ENCODE measurements at regions not wholly inside any gene's neighbourhood (a gene's known extent, or its start where the extent isn't known, plus 50 kb on each side); places are given as distances from the start of the nearest gene placed in this dataset.

DNA sequence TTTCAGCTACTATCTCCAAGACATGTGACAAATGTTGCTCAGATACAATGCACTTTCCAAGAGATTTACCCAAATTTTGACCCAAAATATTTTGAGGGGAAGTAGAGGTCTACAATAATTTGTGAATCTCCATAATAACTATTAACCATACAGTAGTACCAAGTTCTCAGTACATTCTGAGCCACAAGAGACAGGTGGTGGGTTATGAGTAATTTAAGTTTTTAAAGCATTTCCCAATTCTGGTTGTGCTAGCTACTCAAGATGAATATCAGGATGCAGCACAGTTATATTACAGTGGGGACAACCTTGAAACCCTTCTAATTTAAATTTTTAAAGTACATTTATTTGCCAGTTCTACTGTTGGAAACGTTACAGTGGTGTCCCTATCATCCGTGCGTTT is 92.2 kb upstream of the MITF start:
- TF ChIP-seq, protein P1, sequence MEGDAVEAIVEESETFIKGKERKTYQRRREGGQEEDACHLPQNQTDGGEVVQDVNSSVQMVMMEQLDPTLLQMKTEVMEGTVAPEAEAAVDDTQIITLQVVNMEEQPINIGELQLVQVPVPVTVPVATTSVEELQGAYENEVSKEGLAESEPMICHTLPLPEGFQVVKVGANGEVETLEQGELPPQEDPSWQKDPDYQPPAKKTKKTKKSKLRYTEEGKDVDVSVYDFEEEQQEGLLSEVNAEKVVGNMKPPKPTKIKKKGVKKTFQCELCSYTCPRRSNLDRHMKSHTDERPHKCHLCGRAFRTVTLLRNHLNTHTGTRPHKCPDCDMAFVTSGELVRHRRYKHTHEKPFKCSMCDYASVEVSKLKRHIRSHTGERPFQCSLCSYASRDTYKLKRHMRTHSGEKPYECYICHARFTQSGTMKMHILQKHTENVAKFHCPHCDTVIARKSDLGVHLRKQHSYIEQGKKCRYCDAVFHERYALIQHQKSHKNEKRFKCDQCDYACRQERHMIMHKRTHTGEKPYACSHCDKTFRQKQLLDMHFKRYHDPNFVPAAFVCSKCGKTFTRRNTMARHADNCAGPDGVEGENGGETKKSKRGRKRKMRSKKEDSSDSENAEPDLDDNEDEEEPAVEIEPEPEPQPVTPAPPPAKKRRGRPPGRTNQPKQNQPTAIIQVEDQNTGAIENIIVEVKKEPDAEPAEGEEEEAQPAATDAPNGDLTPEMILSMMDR (IDR thresholded peaks at IDR 0.05; ENCODE audit: extremely low read depth, low read depth, low read length) = no peak
- no peaks in the 10 kb centered on the region for H3K27me3 ChIP-seq (ENCODE audit: insufficient read depth, low read length)
- DNase-seq (ENCODE audit: insufficient read length, low spot score, missing footprints) = no peak

DNA sequence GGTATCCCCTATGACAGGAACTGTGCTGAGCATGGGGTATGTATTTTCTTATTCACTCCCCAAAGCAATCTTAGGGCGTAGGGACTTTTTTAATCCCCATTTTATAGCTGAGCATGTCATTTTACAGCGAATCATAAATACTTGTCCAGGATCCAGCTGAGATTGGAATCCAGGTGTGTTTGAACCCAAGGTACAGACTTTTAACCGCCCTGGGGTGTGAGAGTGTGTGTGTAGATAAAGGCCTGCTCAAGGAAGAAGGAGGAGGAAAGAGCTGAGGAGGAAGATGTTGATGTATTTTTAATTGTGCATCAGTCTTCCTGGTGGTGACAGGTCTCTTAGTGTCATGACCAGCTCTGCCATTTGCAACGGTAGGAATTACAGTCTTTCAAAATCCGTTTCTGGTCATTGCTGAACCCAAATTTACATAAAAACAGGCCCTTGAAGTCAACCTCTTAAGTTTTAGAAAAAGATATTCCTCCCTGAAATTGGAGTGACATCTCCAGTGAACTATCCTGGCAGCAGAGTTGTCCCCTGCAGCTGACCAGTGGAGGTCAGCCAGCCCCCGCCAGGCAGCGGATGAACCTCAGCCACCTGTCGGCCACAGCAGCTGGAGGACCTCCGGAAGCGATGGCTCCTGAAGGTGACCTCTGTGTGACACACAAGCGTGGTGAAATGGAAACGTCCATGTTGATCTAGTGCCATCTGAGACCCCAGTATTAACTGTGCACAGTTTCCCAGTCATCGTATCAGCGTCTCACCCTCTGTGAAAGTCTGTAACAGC is 92.8 kb upstream of the MITF start:
- no peaks in the 10 kb centered on the region for H4K20me1 ChIP-seq (ENCODE audit: insufficient read depth, low read length)
- TF ChIP-seq, protein P1 (IDR thresholded peaks at IDR 0.05; ENCODE audit: extremely low read depth, low read depth, low read length) = no peak
- no peak for DNase-seq (ENCODE audit: insufficient read length, low spot score, missing footprints)
- H3K27me3 ChIP-seq (ENCODE audit: insufficient read depth, low read length) = no peaks in the 10 kb centered on the region
- no peaks in the 10 kb centered on the region for H3K79me2 ChIP-seq (ENCODE audit: insufficient read depth, low read length)
- H3K4me2 ChIP-seq (ENCODE audit: insufficient read depth, low read length) = no peak overlapping the region
- peaks cover 5% of the 10 kb centered on the region for H3K4me1 ChIP-seq (ENCODE audit: insufficient read depth, low read length)
- H3K9me3 ChIP-seq (ENCODE audit: low read depth, low read length) = no peaks in the 10 kb centered on the region
- no peaks in the 10 kb centered on the region for H3K36me3 ChIP-seq (ENCODE audit: insufficient read depth, low read length)
- H2AFZ ChIP-seq (ENCODE audit: low read length) = no peak overlapping the region
- no peak overlapping the region for H3K27ac ChIP-seq (ENCODE audit: low read depth, low read length)
- no peak overlapping the region for H3K4me3 ChIP-seq (ENCODE audit: insufficient read depth, low read length)

More for the DNA sequence above, 92.2 kb upstream of the MITF start:
- Histone ChIP-seq H3K36me3 (ENCODE audit: insufficient read depth, low read length) (no peaks in the 10 kb centered on the region), H3K4me2 (ENCODE audit: insufficient read depth, low read length) (no peak overlapping the region), H3K9me3 (ENCODE audit: low read depth, low read length) (no peaks in the 10 kb centered on the region), H3K4me3 (ENCODE audit: insufficient read depth, low read length) (no peak overlapping the region), H3K4me1 (ENCODE audit: insufficient read depth, low read length) (peaks cover 5% of the 10 kb centered on the region), H3K27ac (ENCODE audit: low read depth, low read length) (no peak overlapping the region), H4K20me1 (ENCODE audit: insufficient read depth, low read length) (no peaks in the 10 kb centered on the region), H3K79me2 (ENCODE audit: insufficient read depth, low read length) (no peaks in the 10 kb centered on the region), H2AFZ (ENCODE audit: low read length) (no peak overlapping the region)

DNA sequence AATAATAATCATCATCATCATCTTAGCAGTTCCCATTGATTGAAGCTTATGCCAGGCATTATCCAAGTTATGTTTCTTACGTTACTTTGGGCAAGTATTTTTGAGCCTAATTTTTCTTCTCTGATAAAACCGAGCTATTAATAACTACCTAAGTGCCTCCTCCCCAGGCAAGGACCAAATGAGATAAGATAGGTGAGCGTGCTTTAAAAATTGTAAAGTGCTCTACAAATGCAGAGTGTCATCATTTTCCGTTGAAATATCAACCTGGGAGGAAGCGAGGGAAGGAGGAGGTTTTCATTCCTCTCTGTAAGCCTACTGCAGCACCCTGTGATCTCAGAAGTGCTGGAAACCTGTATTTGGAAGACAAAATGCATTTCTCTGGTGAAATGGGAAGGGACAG is 96.7 kb upstream of the MITF start:
- H3K27me3 ChIP-seq (ENCODE audit: insufficient read depth, low read length) = no peaks in the 10 kb centered on the region
- no peak for DNase-seq (ENCODE audit: insufficient read length, low spot score, missing footprints)
- no peak overlapping the region for H2AFZ ChIP-seq (ENCODE audit: low read length)
- H3K9me3 ChIP-seq (ENCODE audit: low read depth, low read length) = no peaks in the 10 kb centered on the region
- no peak overlapping the region for H3K4me2 ChIP-seq (ENCODE audit: insufficient read depth, low read length)
- H3K79me2 ChIP-seq (ENCODE audit: insufficient read depth, low read length) = no peaks in the 10 kb centered on the region
- H3K4me3 ChIP-seq (ENCODE audit: insufficient read depth, low read length) = no peak overlapping the region
- H4K20me1 ChIP-seq (ENCODE audit: insufficient read depth, low read length) = no peaks in the 10 kb centered on the region
- no peak overlapping the region for H3K27ac ChIP-seq (ENCODE audit: low read depth, low read length)
- TF ChIP-seq, protein P1 (IDR thresholded peaks at IDR 0.05; ENCODE audit: extremely low read depth, low read depth, low read length) = no peak
- H3K36me3 ChIP-seq (ENCODE audit: insufficient read depth, low read length) = no peaks in the 10 kb centered on the region
- H3K4me1 ChIP-seq (ENCODE audit: insufficient read depth, low read length) = no peaks in the 10 kb centered on the region

DNA sequence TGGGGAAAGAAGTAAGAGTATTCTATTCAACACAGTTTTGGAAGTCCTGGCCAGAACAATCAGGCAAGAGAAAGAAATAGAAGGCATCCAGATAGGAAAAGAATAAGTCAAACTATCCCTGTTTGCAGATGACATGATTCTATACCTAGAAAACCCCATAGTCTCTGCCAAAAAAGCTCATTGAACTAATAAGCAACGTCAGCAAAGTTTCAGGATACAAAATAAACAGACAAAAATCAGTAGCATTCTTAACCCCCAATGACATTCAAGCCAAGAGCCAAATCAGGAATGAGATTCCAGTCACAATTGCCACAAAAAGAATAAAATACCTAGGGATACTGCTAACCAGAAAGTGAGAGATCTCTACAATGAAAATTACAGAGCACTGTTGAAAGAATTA is 99.4 kb upstream of the MITF start:
- no peak overlapping the region for H3K4me3 ChIP-seq (ENCODE audit: insufficient read depth, low read length)
- no peaks in the 10 kb centered on the region for H3K9me3 ChIP-seq (ENCODE audit: low read depth, low read length)
- no peaks in the 10 kb centered on the region for H3K79me2 ChIP-seq (ENCODE audit: insufficient read depth, low read length)
- no peak overlapping the region for H3K27ac ChIP-seq (ENCODE audit: low read depth, low read length)
- TF ChIP-seq, protein P1 (IDR thresholded peaks at IDR 0.05; ENCODE audit: extremely low read depth, low read depth, low read length) = no peak
- H3K4me2 ChIP-seq (ENCODE audit: insufficient read depth, low read length) = no peak overlapping the region
- H4K20me1 ChIP-seq (ENCODE audit: insufficient read depth, low read length) = no peaks in the 10 kb centered on the region
- no peaks in the 10 kb centered on the region for H3K4me1 ChIP-seq (ENCODE audit: insufficient read depth, low read length)
- H2AFZ ChIP-seq (ENCODE audit: low read length) = no peak overlapping the region
- H3K27me3 ChIP-seq (ENCODE audit: insufficient read depth, low read length) = no peaks in the 10 kb centered on the region
- H3K36me3 ChIP-seq (ENCODE audit: insufficient read depth, low read length) = no peaks in the 10 kb centered on the region
- DNase-seq (ENCODE audit: insufficient read length, low spot score, missing footprints) = no peak

Measured in osteoblast (primary cell).